Neural progenitor cell (in vitro differentiated cells): ENCODE measurements at regions not wholly inside any gene's neighbourhood (a gene's known extent, or its start where the extent isn't known, plus 50 kb on each side); places are given as distances from the start of the nearest gene placed in this dataset.

Experiments used
- DNase-seq: peaks from one replicate; pipeline ENCODE4 v3.0.0-alpha.2; 2016; ENCODE audit warnings: low spot score
- H2AFZ ChIP-seq: fragments of 200-600 bp; sonication (generic); replicated peaks from 2 replicates; pipeline ENCODE4 v1.6.1; 2016; ENCODE audit warnings: antibody characterized with exemption
- H3F3A ChIP-seq: fragments of 200-600 bp; sonication (generic); 2 replicates; pipeline ENCODE4 v1.6.1; 2016; ENCODE audit warnings: antibody characterized with exemption, low read depth
- H3K27ac ChIP-seq: fragments of 200-600 bp; sonication (generic); 2 replicates; pipeline ENCODE4 v1.5.1; 2016; ENCODE audit warnings: mild to moderate bottlenecking
- H3K27me3 ChIP-seq: fragments of 200-600 bp; sonication (generic); 2 replicates; pipeline ENCODE4 v1.6.1; 2016; ENCODE audit warnings: mild to moderate bottlenecking, moderate library complexity
- H3K36me3 ChIP-seq: fragments of 200-600 bp; sonication (generic); 2 replicates; pipeline ENCODE4 v1.5.1; 2016
- H3K4me1 ChIP-seq: fragments of 200-600 bp; sonication (generic); 2 replicates; pipeline ENCODE4 v1.6.1; 2016; ENCODE audit warnings: mixed run types
- H3K4me2 ChIP-seq: fragments of 200-600 bp; sonication (generic); 2 replicates; pipeline ENCODE4 v1.6.1; 2016
- H3K4me3 ChIP-seq: fragments of 200-600 bp; sonication (generic); 2 replicates; pipeline ENCODE4 v1.5.1; 2016
- H3K79me2 ChIP-seq: fragments of 200-600 bp; sonication (generic); 2 replicates; pipeline ENCODE4 v1.6.1; 2016; ENCODE audit warnings: low read depth
- H3K9ac ChIP-seq: fragments of 200-600 bp; sonication (generic); 2 replicates; pipeline ENCODE4 v1.6.1; 2016
- H3K9me3 ChIP-seq: fragments of 200-600 bp; sonication (generic); 2 replicates; pipeline ENCODE4 v1.5.1; 2016; ENCODE audit warnings: low read depth
- H4K20me1 ChIP-seq: fragments of 200-600 bp; sonication (generic); 2 replicates; pipeline ENCODE4 v1.6.1; 2016; ENCODE audit warnings: low read depth
- H3K27ac Mint-ChIP-seq: 3 replicates; pipeline ENCODE4 v1.8.0; 2021; ENCODE audit warnings: mixed read lengths
- H3K27me3 Mint-ChIP-seq: 2 replicates; pipeline ENCODE4 v1.8.0; 2022; ENCODE audit warnings: low read depth, mild to moderate bottlenecking, inconsistent platforms, moderate library complexity, mixed read lengths; ENCODE audit not compliant: insufficient read depth
- H3K36me3 Mint-ChIP-seq: 3 replicates; pipeline ENCODE4 v1.8.0; 2021; ENCODE audit warnings: mixed read lengths
- H3K4me1 Mint-ChIP-seq: 3 replicates; pipeline ENCODE4 v1.8.0; 2021; ENCODE audit warnings: mixed read lengths
- H3K4me3 Mint-ChIP-seq: 3 replicates; pipeline ENCODE4 v1.8.0; 2021; ENCODE audit warnings: mild to moderate bottlenecking, moderate library complexity, mixed read lengths
- H3K9me3 Mint-ChIP-seq: 3 replicates; pipeline ENCODE4 v1.8.0; 2020; ENCODE audit warnings: mixed read lengths
- CTCF ChIP-seq: fragments of 200-600 bp; sonication (generic); IDR thresholded peaks from 2 replicates; pipeline ENCODE4 v1.5.1; 2017; ENCODE audit warnings: antibody characterized with exemption, mild to moderate bottlenecking
- EZH2 ChIP-seq: fragments of 200-600 bp; sonication (generic); IDR thresholded peaks from 2 replicates; pipeline ENCODE4 v1.6.1; 2017; ENCODE audit warnings: antibody characterized with exemption, mild to moderate bottlenecking, moderate library complexity
- EZH2phosphoT487 ChIP-seq: fragments of 200-600 bp; sonication (generic); IDR thresholded peaks from 2 replicates; pipeline ENCODE4 v1.6.1; 2017; ENCODE audit warnings: antibody characterized with exemption

DNA sequence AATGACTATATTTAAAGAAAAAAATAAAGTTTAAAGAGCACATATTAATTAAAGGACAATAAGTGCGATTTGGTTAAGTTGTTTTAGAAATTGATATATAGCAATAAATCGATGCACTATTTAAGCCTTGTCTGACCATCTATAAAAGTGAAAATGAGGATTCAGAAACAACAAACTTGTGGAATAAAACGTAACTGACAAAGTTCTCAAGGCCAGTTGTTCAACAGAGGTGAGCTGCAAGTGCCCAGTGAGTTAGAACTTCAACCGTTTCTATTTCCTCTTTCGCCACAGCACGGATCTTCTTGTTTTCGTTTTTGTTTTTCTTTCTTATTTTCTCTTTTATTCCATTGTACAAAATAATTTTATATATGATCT, 724.9 kb upstream of the ARRDC4 start:
- H3K4me3 ChIP-seq: no peak overlapping the region
- H3K27ac ChIP-seq: no peak overlapping the region
- peaks cover 6% of the 10 kb centered on the region for H3K9me3 Mint-ChIP-seq
- no peak for TF ChIP-seq EZH2
- TF ChIP-seq EZH2phosphoT487: no peak
- TF ChIP-seq CTCF: no peak
- H3K4me1 ChIP-seq: no peaks in the 10 kb centered on the region
- no peak overlapping the region for H3K4me2 ChIP-seq
- H3K9ac ChIP-seq: no peak overlapping the region
- H3K4me3 Mint-ChIP-seq: no peak overlapping the region
- DNase-seq: no peak
- H4K20me1 ChIP-seq: no peaks in the 10 kb centered on the region
- H3K4me1 Mint-ChIP-seq: peaks cover 3% of the 10 kb centered on the region
- H3K27me3 Mint-ChIP-seq: peaks cover 13% of the 10 kb centered on the region
- H2AFZ ChIP-seq: no peak overlapping the region
- no peaks in the 10 kb centered on the region for H3K36me3 ChIP-seq
- H3F3A ChIP-seq: no peaks in the 10 kb centered on the region
- no peaks in the 10 kb centered on the region for H3K36me3 Mint-ChIP-seq
- H3K79me2 ChIP-seq: no peaks in the 10 kb centered on the region
- no peaks in the 10 kb centered on the region for H3K27me3 ChIP-seq
- no peaks in the 10 kb centered on the region for H3K9me3 ChIP-seq
- H3K27ac Mint-ChIP-seq: no peak overlapping the region

- TF ChIP-seq EZH2 (no peak), CTCF (no peak), EZH2phosphoT487 (no peak)
- H4K20me1 ChIP-seq: no peaks in the 10 kb centered on the region
These were observed 724.4 kb upstream of the ARRDC4 start for GRCh38 chr15:97236140-97236539.

DNA sequence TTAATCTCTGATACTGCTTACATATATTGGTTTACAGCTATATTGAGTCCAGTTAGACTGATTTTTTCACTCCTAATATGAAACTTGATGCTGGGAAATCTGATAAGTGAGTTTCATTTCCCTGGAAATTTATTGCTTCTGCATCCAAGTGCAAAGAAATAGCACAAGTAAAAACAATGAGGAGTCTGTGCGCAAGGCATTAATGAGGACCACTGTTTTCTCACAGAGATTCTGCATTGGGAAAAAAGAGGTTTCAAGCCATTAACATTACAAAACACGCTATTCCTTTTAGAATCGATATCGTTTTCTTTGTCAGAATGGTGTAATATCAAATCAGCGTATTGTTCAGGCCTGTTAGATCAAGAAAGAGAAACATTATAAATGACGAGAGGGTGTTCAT, 723.3 kb upstream of the ARRDC4 start:
- Histone ChIP-seq H3K4me1 (no peaks in the 10 kb centered on the region), H3K4me2 (no peak overlapping the region), H4K20me1 (no peaks in the 10 kb centered on the region), H3K9me3 (no peaks in the 10 kb centered on the region), H3K27me3 (no peaks in the 10 kb centered on the region), H3K27ac (no peak overlapping the region), H3K36me3 (no peaks in the 10 kb centered on the region), H3F3A (no peaks in the 10 kb centered on the region), H3K4me3 (no peak overlapping the region), H2AFZ (no peak overlapping the region), H3K79me2 (no peaks in the 10 kb centered on the region), H3K9ac (no peak overlapping the region)
- H3K27me3 Mint-ChIP-seq: peaks cover 11% of the 10 kb centered on the region
- H3K4me3 Mint-ChIP-seq: no peak overlapping the region
- peaks cover 4% of the 10 kb centered on the region for H3K9me3 Mint-ChIP-seq
- DNase-seq: no peak
- H3K36me3 Mint-ChIP-seq: no peaks in the 10 kb centered on the region
- peaks cover 3% of the 10 kb centered on the region for H3K4me1 Mint-ChIP-seq
- H3K27ac Mint-ChIP-seq: no peak overlapping the region
- no peak for TF ChIP-seq CTCF
- TF ChIP-seq EZH2: no peak
- no peak for TF ChIP-seq EZH2phosphoT487

More at GRCh38 chr15:97236140-97236539, 724.4 kb upstream of the ARRDC4 start:
- Mint-ChIP-seq H3K4me1 (peaks cover 3% of the 10 kb centered on the region), H3K36me3 (no peaks in the 10 kb centered on the region), H3K4me3 (no peak overlapping the region), H3K27ac (no peak overlapping the region), H3K27me3 (peaks cover 11% of the 10 kb centered on the region), H3K9me3 (peaks cover 4% of the 10 kb centered on the region)
- H3K27ac ChIP-seq: no peak overlapping the region
- H3K9ac ChIP-seq: no peak overlapping the region
- no peak overlapping the region for H2AFZ ChIP-seq
- H3K4me2 ChIP-seq: no peak overlapping the region
- H3K79me2 ChIP-seq: no peaks in the 10 kb centered on the region
- H3K9me3 ChIP-seq: no peaks in the 10 kb centered on the region
- no peaks in the 10 kb centered on the region for H3K4me1 ChIP-seq
- DNase-seq: no peak
- H3K36me3 ChIP-seq: no peaks in the 10 kb centered on the region
- H3K4me3 ChIP-seq: no peak overlapping the region
- H3K27me3 ChIP-seq: no peaks in the 10 kb centered on the region
- H3F3A ChIP-seq: no peaks in the 10 kb centered on the region
